HG02840 (cell line): ENCODE measurements at regions not wholly inside any gene's neighbourhood (a gene's known extent, or its start where the extent isn't known, plus 50 kb on each side); places are given as distances from the start of the nearest gene placed in this dataset.
"Not testable (repeated sequence)": the region's sequence is repeated elsewhere in the genome, so short reads cannot be mapped to it uniquely, and the experiment has no call there.

ENCODE experiments used
- ATAC-seq: cut with Tn5 transposase; IDR thresholded peaks from one replicate; pipeline ENCODE4 v1.9.1; 2021; ENCODE audit warnings: mild to moderate bottlenecking, moderate library complexity, moderate number of reproducible peaks; ENCODE audit not compliant: unreplicated experiment, low FRiP score

GRCh38 chr3:102357313-102357712, 77.5 kb upstream of the ZPLD1 start:
- ATAC-seq, result not testable (repeated sequence)

GRCh38 chr3:102360183-102360860, 74.5 kb upstream of the ZPLD1 start:
- ATAC-seq, result no peak

- ATAC-seq, result no peak
These were observed 73.7 kb upstream of the ZPLD1 start for GRCh38 chr3:102361101-102361500.

- ATAC-seq, result not testable (repeated sequence)
These were observed 68.7 kb upstream of the ZPLD1 start for GRCh38 chr3:102366116-102366515.

GRCh38 chr3:102374863-102375634, 59.8 kb upstream of the ZPLD1 start:
- ATAC-seq, result no peak

- no peak for ATAC-seq
These were observed 56.6 kb upstream of the ZPLD1 start for GRCh38 chr3:102378216-102378615.

- not testable (repeated sequence) for ATAC-seq
These were observed 52.6 kb upstream of the ZPLD1 start for GRCh38 chr3:102382201-102382600.
